ENCODE measurements at regions not wholly inside any gene's neighbourhood (a gene's known extent, or its start where the extent isn't known, plus 50 kb on each side); places are given as distances from the start of the nearest gene placed in this dataset.

DNA sequence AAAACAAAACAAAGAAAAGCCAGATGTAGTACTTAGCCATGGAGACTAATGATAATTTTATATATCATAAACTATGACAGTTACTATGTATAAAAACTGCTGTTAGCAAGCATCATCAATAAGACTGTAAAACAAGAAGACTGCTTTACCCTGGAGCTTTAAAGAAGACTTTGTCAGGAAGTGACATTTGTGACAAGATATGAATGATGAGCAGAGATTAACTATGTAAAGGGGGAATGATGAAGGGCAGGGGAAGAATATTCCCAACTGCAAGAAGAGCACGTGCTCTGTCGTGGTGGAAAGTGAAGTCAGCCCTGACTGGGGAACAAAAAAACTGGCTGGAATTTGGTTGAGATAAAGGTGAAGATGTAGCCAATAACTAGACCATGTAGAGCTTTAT is 617.1 kb upstream of the AMOT start:
- H3K79me2 ChIP-seq (ENCODE audit: insufficient read depth, low read length): no peaks in the 10 kb centered on the region
- H3K36me3 ChIP-seq (ENCODE audit: insufficient read depth, low read length): no peaks in the 10 kb centered on the region
- no peak overlapping the region for H3K27ac ChIP-seq (ENCODE audit: low read depth, low read length, poor library complexity, severe bottlenecking)
- H3K4me3 ChIP-seq (ENCODE audit: low read depth, low read length, poor library complexity, severe bottlenecking): no peak overlapping the region
- no peaks in the 10 kb centered on the region for H3K4me1 ChIP-seq (ENCODE audit: insufficient read depth, low read length, severe bottlenecking)
- H3K9ac ChIP-seq (ENCODE audit: low read length): no peak overlapping the region
- H3K4me2 ChIP-seq (ENCODE audit: low read length): no peak overlapping the region
- H4K20me1 ChIP-seq (ENCODE audit: insufficient read depth, low read length): no peaks in the 10 kb centered on the region
- H3K9me2 ChIP-seq (ENCODE audit: low read depth, low read length): no peaks in the 10 kb centered on the region
- no peaks in the 10 kb centered on the region for H3F3A ChIP-seq (ENCODE audit: insufficient read depth, low read length)
- H3K9me3 ChIP-seq (ENCODE audit: low read length): no peaks in the 10 kb centered on the region
- H2AFZ ChIP-seq (ENCODE audit: low read length): no peak overlapping the region
- H3K27me3 ChIP-seq (ENCODE audit: insufficient read depth, low read length): no peaks in the 10 kb centered on the region
- no peak for TF ChIP-seq CTCF (IDR thresholded peaks at IDR 0.05; ENCODE audit: low read length)
- TF ChIP-seq EZH2 (IDR thresholded peaks at IDR 0.05; ENCODE audit: borderline replicate concordance, low read length): no peak

DNA sequence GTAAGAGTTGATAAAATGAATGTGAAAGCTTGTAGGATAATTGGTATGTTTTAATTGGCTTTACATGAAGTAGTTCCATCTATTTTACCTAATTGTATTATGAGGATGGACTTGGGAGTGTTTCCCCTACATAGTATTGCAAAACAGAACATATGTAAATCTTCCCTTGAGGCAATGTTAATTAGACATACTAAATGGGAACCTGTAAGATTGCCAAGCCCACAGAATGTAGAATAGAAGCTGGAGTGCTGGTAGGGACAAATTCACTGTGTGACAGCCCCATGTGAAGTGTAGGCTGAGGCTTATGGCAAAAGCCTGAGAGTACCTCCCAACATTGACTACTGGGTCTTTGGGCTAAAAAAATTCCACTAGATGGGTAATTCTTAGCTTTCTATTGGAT is 615.0 kb upstream of the AMOT start:
- H4K20me1 ChIP-seq (ENCODE audit: insufficient read depth, low read length): no peaks in the 10 kb centered on the region
- no peaks in the 10 kb centered on the region for H3K79me2 ChIP-seq (ENCODE audit: insufficient read depth, low read length)
- H3K27me3 ChIP-seq (ENCODE audit: insufficient read depth, low read length): no peaks in the 10 kb centered on the region
- TF ChIP-seq CTCF (IDR thresholded peaks at IDR 0.05; ENCODE audit: low read length) (no peak), EZH2 (IDR thresholded peaks at IDR 0.05; ENCODE audit: borderline replicate concordance, low read length) (no peak)
- H3K9me3 ChIP-seq (ENCODE audit: low read length): no peaks in the 10 kb centered on the region
- H3K9ac ChIP-seq (ENCODE audit: low read length): no peak overlapping the region
- H3K4me1 ChIP-seq (ENCODE audit: insufficient read depth, low read length, severe bottlenecking): no peaks in the 10 kb centered on the region
- no peaks in the 10 kb centered on the region for H3K36me3 ChIP-seq (ENCODE audit: insufficient read depth, low read length)
- no peaks in the 10 kb centered on the region for H3K9me2 ChIP-seq (ENCODE audit: low read depth, low read length)
- H3K27ac ChIP-seq (ENCODE audit: low read depth, low read length, poor library complexity, severe bottlenecking): no peak overlapping the region
- H3F3A ChIP-seq (ENCODE audit: insufficient read depth, low read length): no peaks in the 10 kb centered on the region
- H2AFZ ChIP-seq (ENCODE audit: low read length): no peak overlapping the region
- H3K4me2 ChIP-seq (ENCODE audit: low read length): no peak overlapping the region
- H3K4me3 ChIP-seq (ENCODE audit: low read depth, low read length, poor library complexity, severe bottlenecking): no peak overlapping the region

GRCh38 chrX:113429011-113429410 is 588.4 kb upstream of the AMOT start:
- Histone ChIP-seq H3K27me3 (ENCODE audit: insufficient read depth, low read length) (no peaks in the 10 kb centered on the region), H3K4me2 (ENCODE audit: low read length) (no peak overlapping the region), H3K4me3 (ENCODE audit: low read depth, low read length, poor library complexity, severe bottlenecking) (no peak overlapping the region), H3K36me3 (ENCODE audit: insufficient read depth, low read length) (no peaks in the 10 kb centered on the region), H3K9me3 (ENCODE audit: low read length) (no peaks in the 10 kb centered on the region), H3F3A (ENCODE audit: insufficient read depth, low read length) (no peaks in the 10 kb centered on the region), H3K27ac (ENCODE audit: low read depth, low read length, poor library complexity, severe bottlenecking) (no peak overlapping the region), H3K9me2 (ENCODE audit: low read depth, low read length) (no peaks in the 10 kb centered on the region), H3K79me2 (ENCODE audit: insufficient read depth, low read length) (no peaks in the 10 kb centered on the region), H4K20me1 (ENCODE audit: insufficient read depth, low read length) (no peaks in the 10 kb centered on the region), H3K9ac (ENCODE audit: low read length) (no peak overlapping the region), H2AFZ (ENCODE audit: low read length) (no peak overlapping the region), H3K4me1 (ENCODE audit: insufficient read depth, low read length, severe bottlenecking) (no peaks in the 10 kb centered on the region)
- TF ChIP-seq CTCF (IDR thresholded peaks at IDR 0.05; ENCODE audit: low read length) (no peak), EZH2 (IDR thresholded peaks at IDR 0.05; ENCODE audit: borderline replicate concordance, low read length) (no peak)

All from OCI-LY1 (cell line).